ENCODE measurements at regions not wholly inside any gene's neighbourhood (a gene's known extent, or its start where the extent isn't known, plus 50 kb on each side); places are given as distances from the start of the nearest gene placed in this dataset.
"Not testable (repeated sequence)": the region's sequence is repeated elsewhere in the genome, so short reads cannot be mapped to it uniquely, and the experiment has no call there.

- H3K27ac Mint-ChIP-seq: no peak overlapping the region
- DNase-seq (ENCODE audit: low spot score in 2 of 2, unreplicated experiment in 2 of 2): no peak
- no peak overlapping the region for H3K4me3 Mint-ChIP-seq
- H3K9me3 Mint-ChIP-seq: no peaks in the 10 kb centered on the region
- H3K4me1 Mint-ChIP-seq: no peaks in the 10 kb centered on the region
- peaks cover 19% of the 10 kb centered on the region for H3K27me3 Mint-ChIP-seq (ENCODE audit: low read depth)
- no peak for TF ChIP-seq CTCF (IDR thresholded peaks at IDR 0.05; ENCODE audit: unreplicated experiment)
- H3K36me3 Mint-ChIP-seq: no peaks in the 10 kb centered on the region
Measured at GRCh38 chr5:101047181-101047580, 144.1 kb upstream of the ST8SIA4 start.

DNA sequence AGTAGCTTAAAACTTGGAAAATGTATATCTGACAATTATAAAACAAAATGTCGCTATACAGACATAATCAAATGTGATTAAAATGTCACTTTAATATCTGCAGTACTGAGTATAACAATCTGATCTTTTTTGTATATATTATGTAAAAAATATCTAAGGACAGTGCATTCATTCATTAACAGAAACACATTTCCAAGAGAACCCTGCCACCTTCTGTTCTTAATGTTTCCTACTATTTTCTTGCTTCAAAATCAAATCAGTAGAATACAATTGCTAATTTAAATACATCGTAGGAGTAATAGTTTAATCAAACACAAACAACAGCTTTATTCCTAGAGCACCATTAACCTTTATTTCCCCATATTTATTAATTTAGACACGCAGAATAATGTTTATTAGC, 142.6 kb upstream of the ST8SIA4 start:
- Mint-ChIP-seq H3K36me3 (no peaks in the 10 kb centered on the region), H3K27me3 (ENCODE audit: low read depth) (peaks cover 12% of the 10 kb centered on the region), H3K4me1 (no peaks in the 10 kb centered on the region), H3K4me3 (no peak overlapping the region), H3K27ac (no peak overlapping the region), H3K9me3 (no peaks in the 10 kb centered on the region)
- TF ChIP-seq CTCF (IDR thresholded peaks at IDR 0.05; ENCODE audit: unreplicated experiment): no peak
- DNase-seq (ENCODE audit: low spot score in 2 of 2, unreplicated experiment in 2 of 2): no peak

- H3K4me1 Mint-ChIP-seq; H3K4me3 Mint-ChIP-seq; DNase-seq (ENCODE audit: low spot score in 2 of 2, unreplicated experiment in 2 of 2); H3K27ac Mint-ChIP-seq; H3K9me3 Mint-ChIP-seq; H3K27me3 Mint-ChIP-seq (ENCODE audit: low read depth); H3K36me3 Mint-ChIP-seq: not testable (repeated sequence)
Measured at GRCh38 chr5:101040002-101040401, 136.9 kb upstream of the ST8SIA4 start.

- Mint-ChIP-seq H3K27me3 (ENCODE audit: low read depth) (peaks cover 8% of the 10 kb centered on the region), H3K27ac (no peak overlapping the region), H3K4me1 (no peaks in the 10 kb centered on the region), H3K36me3 (no peaks in the 10 kb centered on the region), H3K4me3 (no peak overlapping the region), H3K9me3 (peaks cover 14% of the 10 kb centered on the region)
- TF ChIP-seq CTCF (IDR thresholded peaks at IDR 0.05; ENCODE audit: unreplicated experiment): no peak
- DNase-seq (ENCODE audit: low spot score in 2 of 2, unreplicated experiment in 2 of 2): no peak
Measured at GRCh38 chr5:101036778-101037177, 133.7 kb upstream of the ST8SIA4 start.

DNA sequence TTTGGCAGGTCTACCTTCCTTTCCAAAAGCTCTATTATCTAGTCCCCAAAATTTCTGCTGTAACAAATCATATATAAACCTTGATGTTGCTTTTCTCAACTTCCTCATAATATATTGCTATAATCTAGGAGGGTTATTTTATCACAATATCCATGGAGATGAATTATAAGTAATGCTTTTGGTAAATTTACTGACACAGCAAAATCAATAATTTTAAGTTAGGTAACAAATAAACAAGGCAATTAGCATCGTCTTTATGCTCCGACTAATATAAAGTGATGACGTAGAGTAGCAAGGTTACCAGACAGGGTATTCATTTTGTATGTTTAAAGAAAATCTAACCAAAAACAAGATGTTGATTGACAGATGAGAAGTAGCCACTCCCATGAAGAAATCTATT, 132.3 kb upstream of the ST8SIA4 start:
- Mint-ChIP-seq H3K27ac (no peak overlapping the region), H3K36me3 (no peaks in the 10 kb centered on the region), H3K4me1 (no peaks in the 10 kb centered on the region), H3K27me3 (ENCODE audit: low read depth) (peaks cover 6% of the 10 kb centered on the region), H3K9me3 (peaks cover 14% of the 10 kb centered on the region), H3K4me3 (no peak overlapping the region)
- TF ChIP-seq CTCF (IDR thresholded peaks at IDR 0.05; ENCODE audit: unreplicated experiment): no peak
- no peak for DNase-seq (ENCODE audit: low spot score in 2 of 2, unreplicated experiment in 2 of 2)

DNA sequence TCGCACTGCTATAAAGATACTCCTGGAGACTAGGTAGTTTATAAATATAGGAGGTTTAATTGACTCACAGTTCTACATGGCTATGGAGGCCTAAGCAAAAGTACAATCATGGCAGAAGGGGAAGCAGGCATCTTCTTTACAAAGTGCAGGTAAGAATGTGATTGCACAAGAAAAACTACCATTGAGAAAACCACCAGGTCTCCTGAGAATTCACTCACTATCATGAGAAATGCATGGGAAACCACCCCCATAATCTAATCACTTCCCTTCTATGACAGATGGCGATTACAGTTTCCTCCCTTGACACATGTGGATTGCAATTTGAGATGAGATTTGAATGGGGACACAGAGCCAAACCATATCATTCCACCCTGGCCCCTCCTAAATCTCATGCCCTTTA, 121.2 kb upstream of the ST8SIA4 start:
- TF ChIP-seq CTCF (IDR thresholded peaks at IDR 0.05; ENCODE audit: unreplicated experiment): no peak
- Mint-ChIP-seq H3K27me3 (ENCODE audit: low read depth) (peaks cover 5% of the 10 kb centered on the region), H3K27ac (no peak overlapping the region), H3K36me3 (no peaks in the 10 kb centered on the region), H3K9me3 (peaks cover 8% of the 10 kb centered on the region), H3K4me1 (no peaks in the 10 kb centered on the region), H3K4me3 (no peak overlapping the region)
- DNase-seq (ENCODE audit: low spot score in 2 of 2, unreplicated experiment in 2 of 2): no peak

All from mesothelial cell of epicardium (in vitro differentiated cells).